K562 (cell line): ENCODE measurements at regions not wholly inside any gene's neighbourhood (a gene's known extent, or its start where the extent isn't known, plus 50 kb on each side); places are given as distances from the start of the nearest gene placed in this dataset.

Source experiments
- ATAC-seq: fragments of 200-7000 bp; cut with Tn5 transposase; 3 replicates; pipeline ENCODE4 v1.9.1; 2020; ENCODE audit warnings: moderate library complexity
- BruUV-seq: library from RNA; stranded (reverse); fragments of 400-500 nt; replicated peaks from 2 replicates; lab custom pipeline; 2021; lab: Mats Ljungman, UMichigan
- CTCF ChIA-PET: fragments of 300-600 bp; formaldehyde crosslinking; extraction: SDS; loops from one replicate; lab custom pipeline; 2021; ENCODE audit warnings: low intra/inter-chr PET ratio; lab: Yijun Ruan, JAX
- POLR2A ChIA-PET: fragments of 300-600, 350-650 bp; sonication (Branson Sonifier 250); formaldehyde crosslinking; extraction: SDS; loops from one replicate; lab custom pipeline; 2021; ENCODE audit warnings: antibody characterized with exemption, inconsistent platforms; lab: Yijun Ruan, JAX
- DNase-seq, 4 experiments: peaks; one replicate each; pipeline versions ENCODE4 v3.0.0 to v3.0.0-alpha.2; 2011 to 2018; ENCODE audit warnings: low spot score in 3 of 4, mixed read lengths in 3 of 4; ENCODE audit errors: extremely low read depth in 1 of 4
- FAIRE-seq: peaks from 2 replicates; lab custom pipeline; 2011; peaks lifted over from hg19 to GRCh38; lab: Jason Lieb, UNC
- H2AFZ ChIP-seq: 2 replicates; pipeline ENCODE4 v1.6.0; 2011; ENCODE audit warnings: low read depth, low read length, control low read depth, inconsistent platforms
- H3K27ac ChIP-seq: fragments of 200-600 bp; 3 replicates; pipeline ENCODE4 v1.8.0; 2011; ENCODE audit warnings: low read depth, mild to moderate bottlenecking, control low read depth, inconsistent platforms, low read length, moderate library complexity, mixed read lengths; ENCODE audit errors: extremely low read depth
- H3K27me3 ChIP-seq, 2 experiments: fragments of 300-600 bp in 1 of 2; 2 replicates in 1 of 2; 3 replicates in 1 of 2; pipeline versions ENCODE4 v1.6.0 to v1.8.0; 2011; ENCODE audit warnings: inconsistent platforms in 2 of 2, low read length in 2 of 2, mild to moderate bottlenecking in 1 of 2, mixed read lengths in 1 of 2, moderate library complexity in 1 of 2; ENCODE audit not compliant: control insufficient read depth in 2 of 2, insufficient read depth in 2 of 2
- H3K36me3 ChIP-seq: fragments of 300-600 bp; 3 replicates; pipeline ENCODE4 v1.8.0; 2011; ENCODE audit warnings: mild to moderate bottlenecking, low read length, inconsistent platforms; ENCODE audit not compliant: control insufficient read depth, insufficient read depth
- H3K4me1 ChIP-seq, 2 experiments: fragments of 200-600 bp in 1 of 2; replicated peaks in 1 of 2; 2 replicates in 1 of 2; 3 replicates in 1 of 2; pipeline versions ENCODE4 v1.5.1 to v1.8.0; 2011; ENCODE audit warnings: inconsistent platforms in 2 of 2, low read length in 2 of 2, mild to moderate bottlenecking in 1 of 2, mixed read lengths in 1 of 2, moderate library complexity in 1 of 2; ENCODE audit not compliant: control insufficient read depth in 2 of 2, insufficient read depth in 2 of 2
- H3K4me2 ChIP-seq: 2 replicates; pipeline ENCODE4 v1.6.1; 2011; ENCODE audit warnings: low read length, control low read depth, inconsistent platforms, mixed read lengths; ENCODE audit not compliant: insufficient read depth
- H3K4me3 ChIP-seq: fragments of 200-600 bp; sonication (generic), shearing (Covaris generic); 2 replicates; pipeline ENCODE4 v1.5.1; 2016; ENCODE audit warnings: control low read depth, inconsistent platforms
- H3K79me2 ChIP-seq: fragments of 200-600 bp; 3 replicates; pipeline ENCODE4 v1.8.0; 2011; ENCODE audit warnings: low read length, inconsistent platforms; ENCODE audit not compliant: control insufficient read depth, insufficient read depth
- H3K9ac ChIP-seq, 2 experiments: 2 replicates each; pipeline versions ENCODE4 v1.6.0 to v1.6.1; 2011; ENCODE audit warnings: low read depth in 2 of 2, low read length in 2 of 2, control low read depth in 1 of 2, inconsistent platforms in 1 of 2, mild to moderate bottlenecking in 1 of 2, mixed read lengths in 1 of 2; ENCODE audit not compliant: insufficient read depth in 1 of 2
- H3K9me1 ChIP-seq: one replicate; pipeline ENCODE4 v1.6.0; 2011; ENCODE audit warnings: inconsistent platforms, mild to moderate bottlenecking, low read length, moderate library complexity; ENCODE audit not compliant: control insufficient read depth, insufficient read depth
- H3K9me3 ChIP-seq: replicated peaks from 2 replicates; pipeline ENCODE4 v1.5.1; 2011; ENCODE audit warnings: low read depth, low read length, inconsistent platforms; ENCODE audit not compliant: control insufficient read depth, insufficient read depth
- H4K20me1 ChIP-seq: replicated peaks from 2 replicates; pipeline ENCODE4 v1.6.1; 2011; ENCODE audit warnings: low read length, inconsistent platforms, mixed read lengths; ENCODE audit not compliant: control insufficient read depth, insufficient read depth
- CLOCK ChIP-seq: fragments of 250-450 bp; sonication (Bioruptor Pico); IDR thresholded peaks from 2 replicates; pipeline ENCODE4 v1.4.0; 2020; ENCODE audit warnings: mild to moderate bottlenecking, moderate library complexity, borderline replicate concordance
- GATAD2B ChIP-seq: fragments of 450-650 bp; IDR thresholded peaks from 2 replicates; pipeline ENCODE4 v1.6.1; 2017; ENCODE audit warnings: mild to moderate bottlenecking, borderline replicate concordance
- KDM5B ChIP-seq: fragments of 200-600 bp; sonication (generic); IDR thresholded peaks from 2 replicates; pipeline ENCODE4 v1.6.1; 2012; ENCODE audit warnings: low read depth, mild to moderate bottlenecking, moderate library complexity, low read length, control low read depth, inconsistent platforms; ENCODE audit not compliant: insufficient replicate concordance
- SMC3 ChIP-seq: conservative IDR thresholded peaks from 2 replicates; pipeline ENCODE4 v1.6.1; 2011; ENCODE audit warnings: low read depth, low read length, improper control_type of control experiment; ENCODE audit not compliant: insufficient read depth
- TAF7 ChIP-seq: fragments of 450-650 bp; IDR thresholded peaks from 2 replicates; pipeline ENCODE4 v1.6.1; 2016; ENCODE audit warnings: missing genetic modification characterization, missing compliant biosample characterization
- WGBS: fragments of 100-300 bp; shearing (Covaris generic); methylation state at CpG from one replicate; pipeline ENCODE4 v1.1.6; 2016; ENCODE audit warnings: low coverage, mixed read lengths; ENCODE audit not compliant: insufficient coverage; ENCODE audit errors: missing lambda C conversion rate; 5-methylcytosine and 5-hydroxymethylcytosine counted together
- in situ Hi-C: fragments of 300-500 bp; cut with MboI; formaldehyde crosslinking; loops from 4 replicates; pipeline ENCODE4 v1.15.0; 2018; ENCODE audit warnings: inconsistent platforms, mixed read lengths
- intact Hi-C: fragments of 100-400 bp; cut with micrococcal nuclease; formaldehyde crosslinking; loops from 2 replicates; pipeline ENCODE4 v1.14.2; 2022

- TF ChIP-seq CLOCK (no peak), GATAD2B (no peak), TAF7 (tag) (no peak)
These were observed 149.1 kb upstream of the RAG2 start (continued) for GRCh38 chr11:36746886-36747710.

- H3K4me1 ChIP-seq, result no peaks in the 10 kb centered on the region
- peak; percentile 45 to 75 (median 49) for DNase-seq
- CTCF ChIA-PET, result interaction anchor here (0.5 to 4.1 kb wide), 4 partner anchors 41 to 452 kb away, joined by 3 to 54 read pairs (median 7); no protein-coding TSS in a partner anchor
- no peaks in the 10 kb centered on the region for H3K9me3 ChIP-seq
- BruUV-seq, result no TSS peak
- no peaks in the 10 kb centered on the region for H3K36me3 ChIP-seq
- WGBS, result 3% methylated on average over 11 of the region's 11 CpGs
- no peaks in the 10 kb centered on the region for H3K27me3 ChIP-seq
- no peak overlapping the region for H3K4me3 ChIP-seq
- no peaks in the 10 kb centered on the region for H4K20me1 ChIP-seq
- H3K27ac ChIP-seq, result no peak overlapping the region
- H2AFZ ChIP-seq, result peak overlapping the region; percentile 46; the same call in 1 of the 2 replicates
- POLR2A ChIA-PET, result no interaction called here
- ATAC-seq, result peak; percentile 85
- intact Hi-C loops (loop anchor here (5.0 to 10.0 kb wide), 2 partner anchors 122 to 240 kb away; no protein-coding TSS in a partner anchor), in situ Hi-C loops (loop anchor here (5.0 to 10.0 kb wide), 3 partner anchors 42 to 440 kb away; no protein-coding TSS in a partner anchor)
- peak; percentile 90 for FAIRE-seq
- H3K9me1 ChIP-seq, result no peaks in the 10 kb centered on the region
- H3K79me2 ChIP-seq, result no peaks in the 10 kb centered on the region
- H3K4me2 ChIP-seq, result no peak overlapping the region
- H3K9ac ChIP-seq, result no peak overlapping the region
- TF ChIP-seq KDM5B (no peak), SMC3 (peak; percentile 64)
These were observed 146.5 kb upstream of the RAG2 start for GRCh38 chr11:36744375-36745168.
